ENCODE measurements at regions not wholly inside any gene's neighbourhood (a gene's known extent, or its start where the extent isn't known, plus 50 kb on each side); places are given as distances from the start of the nearest gene placed in this dataset.

DNA sequence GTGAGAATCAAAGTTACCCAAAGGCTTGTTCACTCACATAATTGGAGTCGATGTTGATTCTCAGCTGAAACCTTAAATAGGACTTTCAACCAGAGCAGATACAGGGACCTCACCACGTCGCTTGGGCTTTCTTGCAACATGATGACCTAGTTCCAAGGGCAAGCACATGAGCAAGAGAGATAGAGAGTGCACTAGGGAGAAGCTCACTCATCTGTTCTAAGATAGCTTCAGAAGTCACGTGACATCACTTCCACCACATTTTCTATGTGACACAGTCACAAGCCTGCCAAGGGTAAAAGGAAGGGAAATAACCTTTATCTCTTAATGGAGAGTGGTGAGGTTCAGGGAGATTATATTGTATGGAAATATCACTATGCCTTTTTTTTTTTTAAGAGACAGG is 470.1 kb upstream of the PLXNA2 start:
- Histone ChIP-seq H3K9me3 (no peaks in the 10 kb centered on the region), H3K4me1 (no peaks in the 10 kb centered on the region), H3K36me3 (no peaks in the 10 kb centered on the region), H3K27ac (no peak overlapping the region), H3K4me3 (no peak overlapping the region), H3K27me3 (no peaks in the 10 kb centered on the region)
- intact Hi-C loops (cut with DNase I) = no loop called here
- no peak for TF ChIP-seq CTCF (IDR thresholded peaks at IDR 0.05)
- DNase-seq (ENCODE audit: low spot score in 2 of 2) = no peak

DNA sequence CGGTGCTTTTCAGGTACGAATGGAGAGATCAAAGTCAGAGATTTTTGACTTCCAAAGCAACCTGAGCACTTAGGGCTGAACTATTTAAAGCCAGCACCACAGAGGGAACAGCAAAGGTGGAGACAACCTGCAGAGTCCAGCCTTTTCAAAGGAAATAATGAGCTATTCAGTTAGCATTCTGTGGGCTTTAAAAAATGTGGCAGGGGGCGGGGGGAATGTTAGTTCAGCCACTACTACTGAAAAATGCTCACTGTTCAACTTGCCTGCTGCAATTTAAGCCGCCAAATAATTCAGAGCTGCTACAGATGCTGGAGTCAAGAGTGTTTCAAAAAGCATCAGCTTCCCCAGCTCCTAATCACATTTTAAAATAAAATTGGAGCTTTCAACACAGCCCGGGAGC is 473.3 kb upstream of the PLXNA2 start:
- no peak for DNase-seq (ENCODE audit: low spot score in 2 of 2)
- Histone ChIP-seq H3K27me3 (no peaks in the 10 kb centered on the region), H3K27ac (no peak overlapping the region), H3K9me3 (peaks cover 0 to 10% of the 10 kb centered on the region in 2 donors), H3K4me1 (no peaks in the 10 kb centered on the region), H3K4me3 (no peak overlapping the region), H3K36me3 (no peaks in the 10 kb centered on the region)
- intact Hi-C loops (cut with DNase I) = no loop called here
- no peak for TF ChIP-seq CTCF (IDR thresholded peaks at IDR 0.05)

DNA sequence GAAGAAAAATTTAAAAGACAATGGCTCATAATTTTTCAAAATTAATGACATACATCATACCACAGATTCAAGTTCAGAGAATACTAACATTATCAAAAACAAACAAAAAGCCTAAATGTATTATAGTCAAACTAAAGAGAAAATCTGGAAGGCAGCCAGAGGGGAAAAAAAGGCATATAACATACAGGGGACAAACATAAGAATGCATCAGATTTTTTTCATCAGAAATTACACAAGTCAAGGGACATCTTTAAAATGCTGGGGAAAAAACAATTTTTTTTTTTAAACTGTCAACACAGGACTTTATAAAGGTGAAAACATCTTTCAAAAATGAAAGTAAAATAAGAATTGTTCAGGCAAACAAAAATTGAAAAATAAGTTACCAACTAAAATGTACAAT is 478.4 kb upstream of the PLXNA2 start:
- H3K4me1 ChIP-seq = no peaks in the 10 kb centered on the region
- H3K36me3 ChIP-seq = no peaks in the 10 kb centered on the region
- H3K27me3 ChIP-seq = no peaks in the 10 kb centered on the region
- H3K9me3 ChIP-seq = peaks cover 0 to 19% of the 10 kb centered on the region in 2 donors
- no peak for TF ChIP-seq CTCF (IDR thresholded peaks at IDR 0.05)
- H3K4me3 ChIP-seq = no peak overlapping the region
- H3K27ac ChIP-seq = no peak overlapping the region
- intact Hi-C loops (cut with DNase I) = no loop called here
- no peak for DNase-seq (ENCODE audit: low spot score in 2 of 2)

GRCh38 chr1:208724079-208724478 is 479.9 kb upstream of the PLXNA2 start:
- Histone ChIP-seq H3K9me3 (peaks cover 0 to 19% of the 10 kb centered on the region in 2 donors), H3K36me3 (no peaks in the 10 kb centered on the region), H3K4me1 (no peaks in the 10 kb centered on the region), H3K27ac (no peak overlapping the region), H3K27me3 (no peaks in the 10 kb centered on the region), H3K4me3 (no peak overlapping the region)
- TF ChIP-seq CTCF (IDR thresholded peaks at IDR 0.05) = no peak
- no peak for DNase-seq (ENCODE audit: low spot score in 2 of 2)
- intact Hi-C loops (cut with DNase I) = no loop called here

DNA sequence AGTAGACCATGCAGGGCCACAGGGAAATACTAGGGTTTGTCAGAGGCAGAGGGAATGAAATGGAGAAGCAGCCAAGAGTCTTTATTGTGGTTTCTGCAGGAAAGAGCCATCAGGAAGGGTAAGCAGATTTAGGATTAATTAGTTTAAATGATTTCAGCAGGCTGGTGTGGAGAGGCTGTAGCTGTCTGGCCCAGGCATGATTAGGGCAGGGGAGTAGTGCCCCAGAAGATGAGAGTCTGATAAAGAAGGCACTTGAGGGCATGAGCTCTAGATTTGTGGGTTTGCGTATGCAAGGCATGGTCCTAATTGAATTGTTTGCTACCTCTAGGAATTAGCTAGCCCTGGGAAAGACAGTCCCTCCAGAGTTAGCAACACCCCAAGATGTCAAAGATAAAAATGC is 484.6 kb upstream of the PLXNA2 start:
- Histone ChIP-seq H3K4me3 (no peak overlapping the region), H3K4me1 (no peaks in the 10 kb centered on the region), H3K27me3 (no peaks in the 10 kb centered on the region), H3K9me3 (no peaks in the 10 kb centered on the region), H3K36me3 (no peaks in the 10 kb centered on the region), H3K27ac (no peak overlapping the region)
- intact Hi-C loops (cut with DNase I) = no loop called here
- no peak for TF ChIP-seq CTCF (IDR thresholded peaks at IDR 0.05)
- DNase-seq (ENCODE audit: low spot score in 2 of 2) = no peak

Data from ascending aorta (tissue), 2 donors.